H9 (cell line): ENCODE measurements at regions not wholly inside any gene's neighbourhood (a gene's known extent, or its start where the extent isn't known, plus 50 kb on each side); places are given as distances from the start of the nearest gene placed in this dataset.

Source experiments
- DNase-seq: peaks from one replicate; pipeline ENCODE4 v3.0.0-alpha.2; 2017
- H2AFZ ChIP-seq: one replicate; pipeline ENCODE4 v1.6.1; 2013; ENCODE audit warnings: mild to moderate bottlenecking, low read length, control low read depth, moderate library complexity
- H2AK5ac ChIP-seq: 2 replicates; pipeline ENCODE4 v1.6.1; 2013; ENCODE audit warnings: low read length, control low read depth, mixed read lengths; ENCODE audit not compliant: insufficient read length
- H2BK120ac ChIP-seq: one replicate; pipeline ENCODE4 v1.6.1; 2013; ENCODE audit warnings: low read depth, mild to moderate bottlenecking, low read length, control low read depth, inconsistent platforms; ENCODE audit not compliant: poor library complexity, severe bottlenecking
- H2BK12ac ChIP-seq: 2 replicates; pipeline ENCODE4 v1.6.1; 2013; ENCODE audit warnings: low read length, control low read depth, mixed read lengths, low read depth; ENCODE audit not compliant: insufficient read length
- H2BK15ac ChIP-seq: 2 replicates; pipeline ENCODE4 v1.6.1; 2013; ENCODE audit warnings: low read depth, low read length, control low read depth
- H2BK20ac ChIP-seq: one replicate; pipeline ENCODE4 v1.6.1; 2013; ENCODE audit warnings: low read depth, mild to moderate bottlenecking, low read length, control low read depth, inconsistent platforms; ENCODE audit not compliant: poor library complexity, severe bottlenecking
- H2BK5ac ChIP-seq: 2 replicates; pipeline ENCODE4 v1.6.1; 2013; ENCODE audit warnings: low read length, control low read depth, mixed read lengths; ENCODE audit not compliant: insufficient read length
- H3K14ac ChIP-seq: 2 replicates; pipeline ENCODE4 v1.6.1; 2013; ENCODE audit warnings: low read length, control low read depth; ENCODE audit not compliant: insufficient read depth
- H3K18ac ChIP-seq: 2 replicates; pipeline ENCODE4 v1.6.1; 2013; ENCODE audit warnings: low read depth, mild to moderate bottlenecking, mixed read lengths, low read length, control low read depth; ENCODE audit not compliant: insufficient read length
- H3K23ac ChIP-seq: 2 replicates; pipeline ENCODE4 v1.6.1; 2013; ENCODE audit warnings: low read length, control low read depth, mixed read lengths, low read depth; ENCODE audit not compliant: insufficient read length
- H3K23me2 ChIP-seq: 2 replicates; pipeline ENCODE4 v1.6.1; 2013; ENCODE audit warnings: low read depth, mild to moderate bottlenecking, mixed read lengths, low read length, control low read depth; ENCODE audit not compliant: insufficient read length, poor library complexity, severe bottlenecking
- H3K27ac ChIP-seq: 2 replicates; pipeline ENCODE4 v1.5.1; 2013; ENCODE audit warnings: low read length, control low read depth, mixed read lengths, low read depth; ENCODE audit not compliant: insufficient read length
- H3K27me3 ChIP-seq: 2 replicates; pipeline ENCODE4 v1.6.1; 2013; ENCODE audit warnings: low read length, control low read depth, inconsistent platforms; ENCODE audit not compliant: insufficient read depth
- H3K4ac ChIP-seq: 2 replicates; pipeline ENCODE4 v1.6.1; 2013; ENCODE audit warnings: low read depth, mild to moderate bottlenecking, control low read depth, inconsistent platforms, low read length, moderate library complexity
- H3K4me1 ChIP-seq: 2 replicates; pipeline ENCODE4 v1.6.1; 2013; ENCODE audit warnings: low read length, control low read depth, inconsistent platforms; ENCODE audit not compliant: insufficient read depth
- H3K4me2 ChIP-seq: 2 replicates; pipeline ENCODE4 v1.6.1; 2013; ENCODE audit warnings: low read length, control low read depth, mixed read lengths; ENCODE audit not compliant: insufficient read length, insufficient read depth
- H3K56ac ChIP-seq: 2 replicates; pipeline ENCODE4 v1.6.1; 2013; ENCODE audit warnings: low read depth, mild to moderate bottlenecking, mixed read lengths, low read length, control low read depth; ENCODE audit not compliant: insufficient read length
- H3K79me1 ChIP-seq: 2 replicates; pipeline ENCODE4 v1.6.1; 2013; ENCODE audit warnings: low read depth, mild to moderate bottlenecking, moderate library complexity, low read length, control low read depth, inconsistent platforms; ENCODE audit not compliant: insufficient read depth, poor library complexity, severe bottlenecking
- H3K79me2 ChIP-seq: 2 replicates; pipeline ENCODE4 v1.6.1; 2013; ENCODE audit warnings: low read length, control low read depth, inconsistent platforms; ENCODE audit not compliant: insufficient read depth
- H3K9ac ChIP-seq: 2 replicates; pipeline ENCODE4 v1.6.1; 2013; ENCODE audit warnings: low read length, control low read depth, mixed read lengths; ENCODE audit not compliant: insufficient read length; ENCODE audit errors: extremely low read depth
- H3K9me3 ChIP-seq: one replicate; pipeline ENCODE4 v1.6.1; 2013; ENCODE audit warnings: low read depth, low read length, inconsistent platforms; ENCODE audit not compliant: control insufficient read depth
- H3T11ph ChIP-seq: one replicate; pipeline ENCODE4 v1.6.1; 2013; ENCODE audit warnings: mild to moderate bottlenecking, low read length, control low read depth, inconsistent platforms
- H4K20me1 ChIP-seq: one replicate; pipeline ENCODE4 v1.6.1; 2013; ENCODE audit not compliant: control insufficient read depth, insufficient read length, insufficient read depth
- H4K5ac ChIP-seq: 2 replicates; pipeline ENCODE4 v1.6.1; 2013; ENCODE audit warnings: low read depth, mild to moderate bottlenecking, mixed read lengths, low read length, control low read depth; ENCODE audit not compliant: insufficient read length
- H4K8ac ChIP-seq: replicated peaks from 2 replicates; pipeline ENCODE4 v1.6.1; 2013; ENCODE audit warnings: low read length, control low read depth, mixed read lengths, low read depth; ENCODE audit not compliant: insufficient read length
- H4K91ac ChIP-seq: 2 replicates; pipeline ENCODE4 v1.6.1; 2013; ENCODE audit warnings: low read depth, mild to moderate bottlenecking, moderate library complexity, mixed read lengths, low read length, control low read depth; ENCODE audit not compliant: insufficient read length
- H3K27ac Mint-ChIP-seq, 3 experiments: 2 replicates in 2 of 3; 3 replicates in 1 of 3; pipeline ENCODE4 v1.8.0; 2020 to 2021; ENCODE audit warnings: mixed read lengths in 3 of 3, mild to moderate bottlenecking in 1 of 3, moderate library complexity in 1 of 3
- H3K27me3 Mint-ChIP-seq: 2 replicates; pipeline ENCODE4 v1.8.0; 2021; ENCODE audit warnings: low read depth, mild to moderate bottlenecking, moderate library complexity, mixed read lengths
- H3K36me3 Mint-ChIP-seq, 3 experiments: 2 replicates in 2 of 3; 3 replicates in 1 of 3; pipeline ENCODE4 v1.8.0; 2020 to 2021; ENCODE audit warnings: low read depth in 3 of 3, mixed read lengths in 3 of 3; ENCODE audit not compliant: insufficient read depth in 1 of 3
- H3K4me1 Mint-ChIP-seq, 2 experiments: 2 replicates each; pipeline ENCODE4 v1.8.0; 2020; ENCODE audit warnings: mixed read lengths in 2 of 2
- H3K4me3 Mint-ChIP-seq, 2 experiments: 2 replicates in 1 of 2; 3 replicates in 1 of 2; pipeline ENCODE4 v1.8.0; 2020 to 2021; ENCODE audit warnings: mild to moderate bottlenecking in 2 of 2, mixed read lengths in 2 of 2, moderate library complexity in 1 of 2
- H3K9me3 Mint-ChIP-seq, 2 experiments: 2 replicates in 1 of 2; 3 replicates in 1 of 2; pipeline ENCODE4 v1.8.0; 2020; ENCODE audit warnings: mild to moderate bottlenecking in 2 of 2, mixed read lengths in 2 of 2, moderate library complexity in 1 of 2
- WGBS: extraction: QIAGEN DNeasy Blood & Tissue Kit; methylation state at CpG from one replicate; pipeline ENCODE4 v1.1.7; 2013; ENCODE audit warnings: missing lambda C conversion rate, low lambda C conversion rate, mixed read lengths; ENCODE audit not compliant: insufficient read length; ENCODE audit errors: extremely low coverage; 5-methylcytosine and 5-hydroxymethylcytosine counted together
- TF ChIP-seq, protein P1 (sequence below): fragments of 200-600 bp; sonication (generic); conservative IDR thresholded peaks from 3 replicates; pipeline ENCODE4 v1.8.0; 2021; ENCODE audit warnings: antibody characterized with exemption, mild to moderate bottlenecking

- H3K9ac ChIP-seq: no peak overlapping the region
- H3K14ac ChIP-seq: no peak overlapping the region
- H3K79me1 ChIP-seq: no peaks in the 10 kb centered on the region
- no peak overlapping the region for H2AFZ ChIP-seq
- H4K5ac ChIP-seq: no peak overlapping the region
- no peak overlapping the region for H3K4ac ChIP-seq
- H2BK15ac ChIP-seq: no peak overlapping the region
- peaks cover 3 to 8% of the 10 kb centered on the region in 2 experiments; a peak in 4 of 5 replicates for H3K9me3 Mint-ChIP-seq
- H3K4me1 ChIP-seq: peaks cover 2% of the 10 kb centered on the region; the same call in 1 of the 2 replicates
- no peaks in the 10 kb centered on the region for H3K79me2 ChIP-seq
- H3K18ac ChIP-seq: no peak overlapping the region
- no peak overlapping the region for H2AK5ac ChIP-seq
- H3K56ac ChIP-seq: no peak overlapping the region
- H4K8ac ChIP-seq: no peak overlapping the region
- no peak overlapping the region for H2BK120ac ChIP-seq
- H4K20me1 ChIP-seq: no peaks in the 10 kb centered on the region
- no peaks in the 10 kb centered on the region for H3K23me2 ChIP-seq
- H3K9me3 ChIP-seq: peaks cover 3% of the 10 kb centered on the region
- no peak overlapping the region for H2BK12ac ChIP-seq
- H3K27me3 ChIP-seq: no peaks in the 10 kb centered on the region
- no peak overlapping the region for H3K4me3 Mint-ChIP-seq
- no peak overlapping the region for H3K27ac ChIP-seq
- no CpG with 5 or more reads among the region's 3 CpGs for WGBS
- no peak overlapping the region for H2BK5ac ChIP-seq
- H2BK20ac ChIP-seq: no peak overlapping the region
- H3K4me2 ChIP-seq: no peak overlapping the region
- peaks cover 7 to 8% of the 10 kb centered on the region in 2 experiments for H3K4me1 Mint-ChIP-seq
- peaks cover 0 to 6% (median 3%) of the 10 kb centered on the region in 3 experiments; a peak in 2 of 7 replicates for H3K36me3 Mint-ChIP-seq
- no peak overlapping the region for H3T11ph ChIP-seq
- H4K91ac ChIP-seq: no peak overlapping the region
- no peak for DNase-seq
- TF ChIP-seq, protein P1, sequence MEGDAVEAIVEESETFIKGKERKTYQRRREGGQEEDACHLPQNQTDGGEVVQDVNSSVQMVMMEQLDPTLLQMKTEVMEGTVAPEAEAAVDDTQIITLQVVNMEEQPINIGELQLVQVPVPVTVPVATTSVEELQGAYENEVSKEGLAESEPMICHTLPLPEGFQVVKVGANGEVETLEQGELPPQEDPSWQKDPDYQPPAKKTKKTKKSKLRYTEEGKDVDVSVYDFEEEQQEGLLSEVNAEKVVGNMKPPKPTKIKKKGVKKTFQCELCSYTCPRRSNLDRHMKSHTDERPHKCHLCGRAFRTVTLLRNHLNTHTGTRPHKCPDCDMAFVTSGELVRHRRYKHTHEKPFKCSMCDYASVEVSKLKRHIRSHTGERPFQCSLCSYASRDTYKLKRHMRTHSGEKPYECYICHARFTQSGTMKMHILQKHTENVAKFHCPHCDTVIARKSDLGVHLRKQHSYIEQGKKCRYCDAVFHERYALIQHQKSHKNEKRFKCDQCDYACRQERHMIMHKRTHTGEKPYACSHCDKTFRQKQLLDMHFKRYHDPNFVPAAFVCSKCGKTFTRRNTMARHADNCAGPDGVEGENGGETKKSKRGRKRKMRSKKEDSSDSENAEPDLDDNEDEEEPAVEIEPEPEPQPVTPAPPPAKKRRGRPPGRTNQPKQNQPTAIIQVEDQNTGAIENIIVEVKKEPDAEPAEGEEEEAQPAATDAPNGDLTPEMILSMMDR: no peak
- H3K23ac ChIP-seq: no peak overlapping the region
- peaks cover 5% of the 10 kb centered on the region for H3K27me3 Mint-ChIP-seq
- no peak overlapping the region for H3K27ac Mint-ChIP-seq
Measured at GRCh38 chr12:115626210-115626609, 651.3 kb downstream of the MED13L start.
